GM18858 (cell line): ENCODE measurements at regions not wholly inside any gene's neighbourhood (a gene's known extent, or its start where the extent isn't known, plus 50 kb on each side); places are given as distances from the start of the nearest gene placed in this dataset.
"Not testable (repeated sequence)": the region's sequence is repeated elsewhere in the genome, so short reads cannot be mapped to it uniquely, and the experiment has no call there.

Experiments used
- ATAC-seq: cut with Tn5 transposase; IDR thresholded peaks from one replicate; pipeline ENCODE4 v1.9.1; 2021; ENCODE audit not compliant: unreplicated experiment

- no peak for ATAC-seq
These were observed 773.5 kb upstream of the LRRTM1 start for GRCh38 chr2:81078102-81078501.

DNA sequence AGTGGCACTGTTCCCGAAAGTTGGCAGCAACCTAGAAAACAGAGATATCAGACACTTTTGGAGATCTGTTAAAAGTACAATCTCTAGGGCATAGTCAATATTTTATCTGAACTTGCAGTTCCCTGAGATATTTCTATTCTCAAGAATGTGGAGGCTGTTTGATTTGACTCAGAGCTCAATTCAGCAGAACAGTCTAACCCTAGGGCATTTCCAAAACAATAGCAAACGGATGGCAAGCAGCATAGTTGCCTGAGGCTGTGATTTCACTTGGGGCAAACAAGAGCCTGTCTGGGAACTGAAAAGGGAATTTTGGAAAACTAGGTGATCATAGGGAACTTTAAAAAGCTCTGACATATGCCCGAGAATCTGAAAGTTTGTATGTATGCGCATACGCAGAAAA, 772.8 kb upstream of the LRRTM1 start:
- ATAC-seq = no peak

GRCh38 chr2:81073412-81073811, 768.9 kb upstream of the LRRTM1 start:
- ATAC-seq = no peak

GRCh38 chr2:81068144-81068543, 763.6 kb upstream of the LRRTM1 start:
- no peak for ATAC-seq

GRCh38 chr2:81061016-81061415, 756.5 kb upstream of the LRRTM1 start:
- no peak for ATAC-seq

GRCh38 chr2:81050580-81051095, 746.1 kb upstream of the LRRTM1 start:
- no peak for ATAC-seq

- no peak for ATAC-seq
These were observed 739.1 kb upstream of the LRRTM1 start for GRCh38 chr2:81043681-81044080.

DNA sequence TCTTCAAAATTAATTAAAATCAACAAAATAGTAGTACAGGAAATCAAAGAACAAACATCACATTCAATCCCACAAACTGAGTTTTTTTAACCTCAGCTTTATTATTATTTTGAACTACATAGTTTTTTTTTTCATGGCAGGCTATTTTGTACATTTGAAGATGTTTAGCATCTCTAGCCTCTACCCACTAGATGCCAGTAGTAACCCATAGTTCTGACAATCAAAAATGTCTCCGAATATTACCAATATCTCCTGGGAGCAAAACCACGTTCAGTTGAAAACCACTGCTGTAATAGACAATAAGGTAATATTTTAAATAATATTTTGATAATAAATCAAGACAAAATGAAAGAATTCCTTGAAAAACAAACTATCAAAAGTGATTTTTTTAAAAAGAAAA, 702.6 kb upstream of the LRRTM1 start:
- ATAC-seq = no peak

GRCh38 chr2:81002906-81003305, 698.4 kb upstream of the LRRTM1 start:
- no peak for ATAC-seq

DNA sequence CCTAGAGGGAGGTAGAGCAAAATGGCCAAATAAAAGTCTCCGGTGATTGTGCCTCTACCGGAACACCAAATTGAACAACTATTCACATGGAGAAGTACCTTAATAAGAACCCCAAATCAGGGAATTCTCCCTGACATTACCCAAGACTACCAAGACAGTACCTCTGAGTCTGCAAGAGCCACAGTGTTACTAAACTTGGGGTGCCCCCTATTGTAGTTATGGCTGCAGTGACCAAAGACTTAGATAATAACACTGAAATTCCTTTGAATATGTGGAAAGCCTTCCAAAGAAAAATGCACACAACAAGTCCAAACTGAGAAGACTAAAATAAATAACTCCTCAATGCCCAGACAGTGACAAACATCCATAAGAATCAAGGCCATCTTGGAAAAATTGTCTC, 682.9 kb upstream of the LRRTM1 start:
- ATAC-seq = no peak

- no peak for ATAC-seq
These were observed 665.3 kb upstream of the LRRTM1 start for GRCh38 chr2:80969900-80970299.

DNA sequence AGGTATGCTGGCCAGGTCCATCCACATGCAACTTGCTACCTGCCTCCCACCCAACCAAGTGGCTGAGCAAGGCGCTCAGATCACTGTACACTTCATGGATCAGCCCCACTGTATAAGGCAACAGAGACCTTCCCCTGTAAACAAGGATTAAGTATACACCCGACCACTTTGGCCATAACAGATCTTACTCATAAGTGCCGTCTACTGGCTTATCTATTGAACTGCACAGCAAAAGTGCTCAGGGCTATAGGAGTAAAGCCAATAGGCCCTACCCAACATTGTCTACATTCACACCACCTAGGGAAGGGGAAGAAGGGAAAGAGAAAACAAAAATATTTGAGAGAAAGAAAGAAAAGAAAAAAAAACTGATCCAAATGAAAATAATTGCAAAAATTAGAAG, 663.9 kb upstream of the LRRTM1 start:
- ATAC-seq = no peak

DNA sequence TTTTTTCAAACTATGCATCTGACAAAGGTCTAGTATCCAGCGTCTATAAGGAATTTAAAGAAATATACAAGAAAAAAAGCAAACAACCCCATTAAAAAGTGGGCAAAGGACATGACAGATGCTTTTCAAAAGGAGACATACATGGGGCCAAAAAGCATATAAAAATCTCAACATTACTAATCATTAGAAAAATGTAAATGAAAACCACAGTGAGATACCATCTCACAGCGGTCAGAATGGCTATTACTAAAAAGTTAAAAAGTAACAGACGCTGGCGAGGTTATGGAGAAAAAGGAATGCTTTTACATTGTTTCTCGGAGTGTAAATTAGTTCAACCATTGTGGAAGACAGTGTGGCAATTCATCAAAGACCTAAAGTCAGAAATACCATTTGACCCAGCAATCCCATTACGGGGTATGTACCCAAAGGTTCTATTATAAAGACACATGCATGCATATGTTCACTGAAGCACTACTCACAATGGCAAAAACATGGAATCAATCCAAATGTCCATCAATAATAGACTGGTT, 643.1 kb upstream of the LRRTM1 start:
- ATAC-seq = no peak

DNA sequence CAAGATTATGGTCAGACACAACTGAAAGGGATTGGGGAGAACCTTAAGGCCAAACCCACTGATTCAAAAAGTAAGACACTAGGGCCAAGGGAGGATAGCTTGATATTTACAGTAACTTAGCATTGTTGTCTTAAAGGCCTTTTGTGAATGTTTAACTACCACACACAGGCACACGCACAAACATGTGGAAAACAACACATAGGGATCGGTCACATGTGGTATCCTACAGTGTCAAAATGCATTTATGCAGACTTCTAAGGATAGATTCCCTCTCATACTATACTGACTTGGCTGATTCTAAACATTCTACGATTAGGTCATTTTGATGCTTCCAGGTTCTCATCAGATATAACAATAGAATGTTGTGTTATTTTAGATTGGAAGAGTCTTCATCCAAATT, 638.9 kb upstream of the LRRTM1 start:
- no peak for ATAC-seq

GRCh38 chr2:80942766-80943165, 638.2 kb upstream of the LRRTM1 start:
- ATAC-seq = no peak

GRCh38 chr2:80938463-80938862, 633.9 kb upstream of the LRRTM1 start:
- no peak for ATAC-seq

DNA sequence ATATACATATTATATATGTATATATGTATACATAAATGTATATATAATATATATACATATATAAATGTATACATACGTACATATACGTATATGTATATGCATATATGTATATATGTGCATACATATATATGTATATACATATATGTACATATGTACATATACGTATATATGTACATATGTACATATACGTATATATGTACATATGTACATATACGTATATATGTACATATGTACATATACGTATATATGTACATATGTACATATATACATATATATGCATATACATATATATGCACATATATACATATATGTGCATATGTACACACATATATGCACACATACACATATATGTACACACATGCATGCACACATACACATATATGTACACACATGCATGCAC, 627.3 kb upstream of the LRRTM1 start:
- not testable (repeated sequence) for ATAC-seq

DNA sequence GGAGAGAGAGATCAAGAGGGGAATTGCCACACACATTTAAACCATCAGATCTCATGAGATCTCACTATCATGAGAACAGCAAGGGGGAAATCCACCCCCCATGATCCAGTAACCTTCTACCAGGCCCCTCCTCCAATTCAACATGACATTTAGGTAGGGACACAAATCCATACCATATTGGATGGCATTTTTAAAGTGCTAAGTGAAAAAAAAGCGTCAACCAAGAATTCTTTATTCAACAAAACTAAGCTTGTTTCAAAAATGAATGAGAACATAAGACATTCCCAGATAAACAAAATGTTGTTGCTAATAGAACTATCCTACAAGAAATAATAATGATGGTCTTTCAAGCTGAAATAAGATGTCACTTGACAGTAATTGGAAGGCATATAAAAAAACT, 626.2 kb upstream of the LRRTM1 start:
- ATAC-seq = no peak

GRCh38 chr2:80926168-80926567, 621.6 kb upstream of the LRRTM1 start:
- no peak for ATAC-seq

DNA sequence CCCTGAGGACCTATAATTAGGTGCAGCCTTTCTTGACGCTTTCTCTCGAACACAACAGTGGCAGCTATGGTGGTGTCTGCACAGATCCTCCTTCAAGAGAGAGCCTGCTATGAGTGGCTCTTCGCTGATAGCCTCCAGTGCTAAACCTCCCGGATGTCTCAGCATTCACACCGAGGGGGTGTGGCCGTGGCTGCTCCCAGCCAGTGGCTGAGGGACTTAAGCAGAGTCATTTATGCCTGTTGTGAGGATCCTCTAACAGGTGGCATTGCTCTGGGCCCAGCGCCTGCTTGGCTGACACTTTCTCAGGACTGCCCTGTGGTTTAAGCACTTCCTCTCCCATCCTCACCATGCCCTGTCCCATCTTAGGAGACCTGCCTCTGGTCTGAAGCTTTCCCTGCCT, 592.0 kb upstream of the LRRTM1 start:
- no peak for ATAC-seq

- ATAC-seq = no peak
These were observed 589.9 kb upstream of the LRRTM1 start for GRCh38 chr2:80894486-80894885.

DNA sequence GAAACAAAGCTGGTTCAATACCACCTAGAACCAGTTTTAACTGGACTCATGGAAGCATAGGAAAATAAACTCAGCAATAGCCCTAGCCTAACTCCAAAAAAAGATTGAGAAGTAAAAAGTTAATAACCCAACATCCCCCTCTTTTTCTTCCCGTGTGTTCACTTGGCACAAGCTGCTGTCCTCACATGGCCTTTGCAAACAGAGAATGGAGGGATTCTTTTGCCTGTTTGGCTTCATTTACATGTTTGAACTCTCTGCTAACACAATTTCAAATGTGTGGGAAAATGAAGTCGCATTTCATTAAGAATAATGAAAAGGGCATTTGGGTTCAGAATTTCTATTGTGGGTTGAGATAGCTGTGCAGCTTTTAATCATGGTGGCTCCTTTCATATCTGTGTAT, 589.2 kb upstream of the LRRTM1 start:
- ATAC-seq = no peak

GRCh38 chr2:80889009-80889408, 584.5 kb upstream of the LRRTM1 start:
- ATAC-seq = no peak
